WTC11 (cell line): ENCODE measurements at regions not wholly inside any gene's neighbourhood (a gene's known extent, or its start where the extent isn't known, plus 50 kb on each side); places are given as distances from the start of the nearest gene placed in this dataset.

Experiments
- CTCF ChIP-seq: fragments of 200-600 bp; IDR thresholded peaks from 2 replicates; pipeline ENCODE4 v1.8.0; 2022; ENCODE audit warnings: antibody characterized with exemption
- KAT7 ChIP-seq: sonication (generic); formaldehyde crosslinking; IDR thresholded peaks from 2 replicates; pipeline ENCODE4 v1.8.1; 2023; ENCODE audit warnings: missing genetic modification reagents, mild to moderate bottlenecking, borderline replicate concordance
- MXD4 ChIP-seq: fragments of 250-450 bp; sonication (Bioruptor Pico); IDR thresholded peaks from 2 replicates; pipeline ENCODE4 v1.8.0; 2021; ENCODE audit warnings: mild to moderate bottlenecking, moderate library complexity, borderline replicate concordance
- TCF7 ChIP-seq: sonication (generic); formaldehyde crosslinking; IDR thresholded peaks from 2 replicates; pipeline ENCODE4 v1.8.0; 2022; ENCODE audit warnings: mild to moderate bottlenecking, low read depth, missing genetic modification reagents, moderate library complexity
- TP53 ChIP-seq: sonication (generic); formaldehyde crosslinking; IDR thresholded peaks from 2 replicates; pipeline ENCODE4 v1.8.1; 2023; ENCODE audit warnings: mild to moderate bottlenecking, missing genetic modification reagents
- ZNF121 ChIP-seq: sonication (generic); formaldehyde crosslinking; IDR thresholded peaks from 2 replicates; pipeline ENCODE4 v1.8.0; 2023; ENCODE audit warnings: missing genetic modification reagents
- TF ChIP-seq, protein P1 (sequence below): sonication (generic); formaldehyde crosslinking; IDR thresholded peaks from 2 replicates; pipeline ENCODE4 v1.8.1; 2022; ENCODE audit warnings: low read depth, missing genetic modification reagents, borderline replicate concordance

DNA sequence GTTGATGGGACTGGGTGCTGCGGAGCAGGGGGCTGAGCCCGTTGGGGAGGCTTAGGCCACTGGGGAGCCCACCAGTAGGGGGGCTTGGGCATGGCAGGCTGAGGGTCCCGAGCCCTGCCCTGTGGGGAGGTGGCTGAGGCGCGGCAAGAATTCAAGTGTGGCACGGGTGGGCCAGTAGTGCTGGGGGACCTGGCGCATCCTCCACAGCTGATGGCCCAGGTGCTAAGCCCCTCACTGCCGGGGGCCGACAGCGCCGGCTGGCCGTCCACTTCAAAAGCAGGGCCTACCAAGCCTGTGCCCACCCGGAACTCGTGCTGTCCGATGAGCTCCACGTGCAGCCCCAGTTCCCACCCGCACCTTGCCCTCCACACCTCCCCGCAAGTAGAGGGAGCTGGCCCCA, 917.5 kb downstream of the TAF11L14 start:
- TF ChIP-seq CTCF = no peak
- no peak for TF ChIP-seq ZNF121
- TF ChIP-seq, protein P1, sequence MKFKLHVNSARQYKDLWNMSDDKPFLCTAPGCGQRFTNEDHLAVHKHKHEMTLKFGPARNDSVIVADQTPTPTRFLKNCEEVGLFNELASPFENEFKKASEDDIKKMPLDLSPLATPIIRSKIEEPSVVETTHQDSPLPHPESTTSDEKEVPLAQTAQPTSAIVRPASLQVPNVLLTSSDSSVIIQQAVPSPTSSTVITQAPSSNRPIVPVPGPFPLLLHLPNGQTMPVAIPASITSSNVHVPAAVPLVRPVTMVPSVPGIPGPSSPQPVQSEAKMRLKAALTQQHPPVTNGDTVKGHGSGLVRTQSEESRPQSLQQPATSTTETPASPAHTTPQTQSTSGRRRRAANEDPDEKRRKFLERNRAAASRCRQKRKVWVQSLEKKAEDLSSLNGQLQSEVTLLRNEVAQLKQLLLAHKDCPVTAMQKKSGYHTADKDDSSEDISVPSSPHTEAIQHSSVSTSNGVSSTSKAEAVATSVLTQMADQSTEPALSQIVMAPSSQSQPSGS (CRISPR knock-in tag) = no peak
- no peak for TF ChIP-seq TCF7 (CRISPR knock-in tag)
- no peak for TF ChIP-seq MXD4
- no peak for TF ChIP-seq KAT7 (CRISPR knock-in tag)
- TF ChIP-seq TP53 (CRISPR knock-in tag) = no peak
